Caco-2 (cell line): ENCODE measurements at regions not wholly inside any gene's neighbourhood (a gene's known extent, or its start where the extent isn't known, plus 50 kb on each side); places are given as distances from the start of the nearest gene placed in this dataset.

Experiments used
- BruUV-seq: library from RNA; stranded (reverse); fragments of 400-500 nt; replicated peaks from 2 replicates; lab custom pipeline; 2021; lab: Mats Ljungman, UMichigan
- CTCF ChIA-PET: fragments of 300-600 bp; sonication (Branson Sonifier 250); formaldehyde crosslinking; loops from one replicate; lab custom pipeline; 2022; ENCODE audit warnings: antibody characterized with exemption; lab: Charles Lee
- POLR2A ChIA-PET: fragments of 300-600 bp; sonication (Branson Sonifier 250); formaldehyde crosslinking; loops from one replicate; lab custom pipeline; 2022; ENCODE audit warnings: antibody characterized with exemption; lab: Charles Lee
- DNase-seq, 2 experiments: peaks; one replicate each; pipeline versions ENCODE4 v3.0.0 to v3.0.0-alpha.2; 2020 to 2022
- H3K27me3 ChIP-seq: replicated peaks from 2 replicates; pipeline ENCODE4 v1.6.0; 2011; ENCODE audit warnings: low read length; ENCODE audit not compliant: control insufficient read depth, insufficient read depth
- H3K36me3 ChIP-seq: 2 replicates; pipeline ENCODE4 v1.5.1; 2011; ENCODE audit warnings: low read length; ENCODE audit not compliant: control insufficient read depth, insufficient read depth
- H3K4me1 ChIP-seq: fragments of 250-450 bp; sonication (Bioruptor Pico); 2 replicates; pipeline ENCODE4 v1.5.1; 2020; ENCODE audit warnings: mild to moderate bottlenecking
- H3K4me3 ChIP-seq: 2 replicates; pipeline ENCODE4 v1.5.1; 2011; ENCODE audit warnings: low read depth, mild to moderate bottlenecking, control low read depth, low read length
- H3K9me3 ChIP-seq: fragments of 250-450 bp; sonication (Bioruptor Pico); 2 replicates; pipeline ENCODE4 v1.5.1; 2020; ENCODE audit warnings: mild to moderate bottlenecking, moderate library complexity
- H3K27ac Mint-ChIP-seq: one replicate; pipeline ENCODE4 v1.8.0; 2022; ENCODE audit warnings: mixed read lengths; ENCODE audit not compliant: unreplicated experiment
- H3K27me3 Mint-ChIP-seq: one replicate; pipeline ENCODE4 v1.8.0; 2022; ENCODE audit warnings: mixed read lengths; ENCODE audit not compliant: insufficient read depth, unreplicated experiment
- H3K36me3 Mint-ChIP-seq: one replicate; pipeline ENCODE4 v1.8.0; 2022; ENCODE audit warnings: mild to moderate bottlenecking, mixed read lengths; ENCODE audit not compliant: insufficient read depth, unreplicated experiment
- H3K4me1 Mint-ChIP-seq: one replicate; pipeline ENCODE4 v1.8.0; 2022; ENCODE audit warnings: low read depth, mixed read lengths; ENCODE audit not compliant: unreplicated experiment
- H3K4me3 Mint-ChIP-seq: one replicate; pipeline ENCODE4 v1.8.0; 2022; ENCODE audit warnings: mild to moderate bottlenecking, moderate library complexity, mixed read lengths; ENCODE audit not compliant: unreplicated experiment
- H3K9me3 Mint-ChIP-seq: one replicate; pipeline ENCODE4 v1.8.0; 2022; ENCODE audit warnings: mixed read lengths; ENCODE audit not compliant: unreplicated experiment
- intact Hi-C: fragments of 100-400 bp; cut with micrococcal nuclease; formaldehyde crosslinking; loops from one replicate; pipeline ENCODE4 v1.10.0; 2022; ENCODE audit not compliant: unreplicated experiment
- TF ChIP-seq, protein P1 (sequence below), 2 experiments: fragments of 200-600 bp in 1 of 2; IDR thresholded peaks; 1 replicate in 1 of 2; 2 replicates in 1 of 2; pipeline versions ENCODE4 v1.5.1 to v1.8.0; 2011 to 2022; ENCODE audit warnings: antibody characterized with exemption in 1 of 2, control low read depth in 1 of 2, inconsistent platforms in 1 of 2, low read depth in 1 of 2, low read length in 1 of 2, mild to moderate bottlenecking in 1 of 2, moderate library complexity in 1 of 2; ENCODE audit not compliant: insufficient read depth in 1 of 2, severe bottlenecking in 1 of 2, unreplicated experiment in 1 of 2

- Histone ChIP-seq H3K9me3 (no peaks in the 10 kb centered on the region), H3K4me1 (peaks cover 12% of the 10 kb centered on the region), H3K36me3 (no peaks in the 10 kb centered on the region), H3K4me3 (no peak overlapping the region), H3K27me3 (no peaks in the 10 kb centered on the region)
- peaks cover 25% of the 10 kb centered on the region for H3K4me1 Mint-ChIP-seq
- no peaks in the 10 kb centered on the region for H3K27me3 Mint-ChIP-seq
- BruUV-seq: no TSS peak
- no peak for DNase-seq
- H3K36me3 Mint-ChIP-seq: no peaks in the 10 kb centered on the region
- TF ChIP-seq, protein P1, sequence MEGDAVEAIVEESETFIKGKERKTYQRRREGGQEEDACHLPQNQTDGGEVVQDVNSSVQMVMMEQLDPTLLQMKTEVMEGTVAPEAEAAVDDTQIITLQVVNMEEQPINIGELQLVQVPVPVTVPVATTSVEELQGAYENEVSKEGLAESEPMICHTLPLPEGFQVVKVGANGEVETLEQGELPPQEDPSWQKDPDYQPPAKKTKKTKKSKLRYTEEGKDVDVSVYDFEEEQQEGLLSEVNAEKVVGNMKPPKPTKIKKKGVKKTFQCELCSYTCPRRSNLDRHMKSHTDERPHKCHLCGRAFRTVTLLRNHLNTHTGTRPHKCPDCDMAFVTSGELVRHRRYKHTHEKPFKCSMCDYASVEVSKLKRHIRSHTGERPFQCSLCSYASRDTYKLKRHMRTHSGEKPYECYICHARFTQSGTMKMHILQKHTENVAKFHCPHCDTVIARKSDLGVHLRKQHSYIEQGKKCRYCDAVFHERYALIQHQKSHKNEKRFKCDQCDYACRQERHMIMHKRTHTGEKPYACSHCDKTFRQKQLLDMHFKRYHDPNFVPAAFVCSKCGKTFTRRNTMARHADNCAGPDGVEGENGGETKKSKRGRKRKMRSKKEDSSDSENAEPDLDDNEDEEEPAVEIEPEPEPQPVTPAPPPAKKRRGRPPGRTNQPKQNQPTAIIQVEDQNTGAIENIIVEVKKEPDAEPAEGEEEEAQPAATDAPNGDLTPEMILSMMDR (IDR thresholded peaks at IDR 0.05; ENCODE audit: insufficient read depth in 1 of 2, low read depth in 1 of 2, low read length in 1 of 2, severe bottlenecking in 1 of 2, unreplicated experiment in 1 of 2): no peak
- no peak overlapping the region for H3K4me3 Mint-ChIP-seq
- intact Hi-C loops: no loop called here
- H3K9me3 Mint-ChIP-seq: peaks cover 27% of the 10 kb centered on the region
- ChIA-PET POLR2A (no interaction called here), CTCF (no interaction called here)
- no peak overlapping the region for H3K27ac Mint-ChIP-seq
Observed at GRCh38 chr2:196248467-196249094, 77.2 kb upstream of the STK17B start.

DNA sequence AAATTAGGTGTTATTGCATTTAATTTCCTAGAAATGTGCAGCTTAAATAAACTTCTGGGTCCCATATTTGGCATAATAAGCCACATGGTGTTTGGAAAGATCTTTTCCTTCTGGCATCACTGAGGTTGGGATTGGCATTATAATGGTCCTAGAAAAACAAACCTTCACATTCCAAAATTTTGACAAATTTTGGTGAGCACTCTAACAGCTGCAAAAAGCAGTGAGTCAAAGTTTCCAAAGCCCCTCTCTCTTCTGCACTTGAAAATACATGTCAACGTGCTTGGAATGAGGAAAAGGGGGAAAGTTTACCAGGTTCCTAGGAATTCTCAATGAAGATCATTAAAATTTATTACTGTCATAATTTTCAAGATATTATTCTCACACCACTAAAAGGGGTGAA lies 77.8 kb upstream of the STK17B start:
- Mint-ChIP-seq H3K4me3 (no peak overlapping the region), H3K27me3 (no peaks in the 10 kb centered on the region), H3K9me3 (peaks cover 29% of the 10 kb centered on the region), H3K27ac (no peak overlapping the region), H3K4me1 (peaks cover 25% of the 10 kb centered on the region), H3K36me3 (no peaks in the 10 kb centered on the region)
- intact Hi-C loops: no loop called here
- TF ChIP-seq, protein P1 (IDR thresholded peaks at IDR 0.05; ENCODE audit: insufficient read depth in 1 of 2, low read depth in 1 of 2, low read length in 1 of 2, severe bottlenecking in 1 of 2, unreplicated experiment in 1 of 2): no peak
- no peak for DNase-seq
- Histone ChIP-seq H3K4me1 (peaks cover 12% of the 10 kb centered on the region), H3K4me3 (no peak overlapping the region), H3K9me3 (no peaks in the 10 kb centered on the region), H3K27me3 (no peaks in the 10 kb centered on the region), H3K36me3 (no peaks in the 10 kb centered on the region)
- no TSS peak for BruUV-seq
- ChIA-PET POLR2A (no interaction called here), CTCF (no interaction called here)

- Histone ChIP-seq H3K9me3 (no peaks in the 10 kb centered on the region), H3K4me3 (no peak overlapping the region), H3K27me3 (no peaks in the 10 kb centered on the region), H3K36me3 (no peaks in the 10 kb centered on the region), H3K4me1 (peaks cover 12% of the 10 kb centered on the region)
- Mint-ChIP-seq H3K36me3 (no peaks in the 10 kb centered on the region), H3K27me3 (no peaks in the 10 kb centered on the region), H3K4me3 (no peak overlapping the region), H3K27ac (no peak overlapping the region), H3K4me1 (peaks cover 19% of the 10 kb centered on the region), H3K9me3 (peaks cover 29% of the 10 kb centered on the region)
- POLR2A ChIA-PET: no interaction called here
- TF ChIP-seq, protein P1 (IDR thresholded peaks at IDR 0.05; ENCODE audit: insufficient read depth in 1 of 2, low read depth in 1 of 2, low read length in 1 of 2, severe bottlenecking in 1 of 2, unreplicated experiment in 1 of 2): no peak
- CTCF ChIA-PET: no interaction called here
- intact Hi-C loops: no loop called here
- no TSS peak for BruUV-seq
- DNase-seq: no peak
Observed at GRCh38 chr2:196249860-196250259, 78.5 kb upstream of the STK17B start.
